ENCODE measurements at regions not wholly inside any gene's neighbourhood (a gene's known extent, or its start where the extent isn't known, plus 50 kb on each side); places are given as distances from the start of the nearest gene placed in this dataset.

DNA sequence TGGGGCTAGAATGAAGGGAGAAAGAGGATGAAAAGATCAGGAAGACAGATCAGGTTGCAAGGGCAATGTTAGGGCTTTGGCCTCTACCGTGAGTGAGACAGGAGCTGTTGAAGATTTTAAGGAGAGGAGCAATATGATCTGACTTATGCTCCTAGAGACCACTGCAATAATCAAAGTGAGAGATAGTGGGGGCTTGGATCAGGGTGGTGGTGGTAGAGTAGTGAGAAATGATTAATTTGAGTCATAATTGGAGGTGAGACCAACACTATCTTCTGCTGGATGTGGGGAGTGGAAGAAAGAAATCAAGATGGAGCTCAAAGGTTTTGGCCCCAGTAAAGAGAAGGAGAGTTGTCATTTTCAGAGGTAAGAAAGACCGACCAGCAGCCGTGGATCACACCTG, 140.7 kb upstream of the TMEM170B start:
- no peak overlapping the region for H3K9ac ChIP-seq (ENCODE audit: low read length in 2 of 2)
- H3K27me3 ChIP-seq (ENCODE audit: control insufficient read depth in 1 of 2, insufficient read depth in 2 of 2, low read length in 2 of 2) = no peaks in the 10 kb centered on the region

GRCh38 chr6:11393713-11394627, 143.6 kb upstream of the TMEM170B start:
- H3K4me1 ChIP-seq (ENCODE audit: control insufficient read depth, insufficient read depth, low read length) = no peaks in the 10 kb centered on the region
- no peak overlapping the region for H3K4me3 ChIP-seq (ENCODE audit: low read length in 2 of 2)
- no peaks in the 10 kb centered on the region for H3K9me3 ChIP-seq (ENCODE audit: control insufficient read depth in 2 of 2, low read length in 2 of 2)
- H3K27ac ChIP-seq (ENCODE audit: low read length) = no peak overlapping the region
- no peaks in the 10 kb centered on the region for H3K27me3 ChIP-seq (ENCODE audit: control insufficient read depth in 1 of 2, insufficient read depth in 2 of 2, low read length in 2 of 2)
- no peak overlapping the region for H3K9ac ChIP-seq (ENCODE audit: low read length in 2 of 2)
- H3K36me3 ChIP-seq (ENCODE audit: control insufficient read depth in 2 of 2, insufficient read depth in 2 of 2, low read length in 2 of 2) = no peaks in the 10 kb centered on the region

More for the DNA sequence above, 140.7 kb upstream of the TMEM170B start:
- Histone ChIP-seq H3K4me1 (ENCODE audit: control insufficient read depth, insufficient read depth, low read length) (no peaks in the 10 kb centered on the region), H3K9me3 (ENCODE audit: control insufficient read depth in 2 of 2, low read length in 2 of 2) (no peaks in the 10 kb centered on the region), H3K4me3 (ENCODE audit: low read length in 2 of 2) (no peak overlapping the region), H3K27ac (ENCODE audit: low read length) (no peak overlapping the region), H3K36me3 (ENCODE audit: control insufficient read depth in 2 of 2, insufficient read depth in 2 of 2, low read length in 2 of 2) (no peaks in the 10 kb centered on the region)

DNA sequence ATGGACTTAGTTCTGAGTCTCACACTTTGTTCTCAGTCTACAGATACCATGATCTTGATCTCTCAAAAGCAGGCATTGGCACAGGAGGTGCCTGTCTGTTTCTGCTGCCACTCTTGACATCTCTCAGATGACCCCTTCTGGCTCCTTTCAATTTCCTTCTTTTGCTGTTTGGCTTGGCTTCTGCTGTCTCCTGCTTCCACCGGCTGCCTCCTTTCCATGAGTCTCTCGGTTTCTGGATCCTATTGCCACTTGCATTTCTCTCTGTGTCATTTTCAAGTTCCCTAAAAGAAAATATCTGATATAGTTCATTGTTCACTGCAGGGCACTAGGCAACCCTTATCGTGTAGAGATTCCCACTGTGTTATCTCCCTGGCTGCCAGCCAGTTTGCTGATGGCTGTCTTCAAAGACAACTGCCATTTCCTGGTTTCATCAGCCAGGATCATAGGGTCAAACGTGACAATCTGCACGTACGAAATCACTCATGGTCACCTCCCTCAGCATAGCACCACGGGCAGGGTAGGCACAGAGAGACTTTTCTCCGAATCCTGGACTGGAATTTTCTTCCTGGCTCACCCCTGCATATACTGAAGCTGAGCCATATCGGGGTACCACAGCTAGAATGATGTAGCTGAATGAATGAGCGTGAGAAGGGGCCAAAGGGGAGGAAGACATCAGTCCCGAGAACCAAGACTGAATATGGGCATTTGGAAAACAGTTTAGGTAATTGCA, 144.6 kb upstream of the TMEM170B start:
- H3K9ac ChIP-seq (ENCODE audit: low read length in 2 of 2) = no peak overlapping the region
- H3K27me3 ChIP-seq (ENCODE audit: control insufficient read depth in 1 of 2, insufficient read depth in 2 of 2, low read length in 2 of 2) = no peaks in the 10 kb centered on the region
- H3K9me3 ChIP-seq (ENCODE audit: control insufficient read depth in 2 of 2, low read length in 2 of 2) = no peaks in the 10 kb centered on the region
- no peak overlapping the region for H3K4me3 ChIP-seq (ENCODE audit: low read length in 2 of 2)
- no peak overlapping the region for H3K27ac ChIP-seq (ENCODE audit: low read length)
- H3K4me1 ChIP-seq (ENCODE audit: control insufficient read depth, insufficient read depth, low read length) = no peaks in the 10 kb centered on the region
- no peaks in the 10 kb centered on the region for H3K36me3 ChIP-seq (ENCODE audit: control insufficient read depth in 2 of 2, insufficient read depth in 2 of 2, low read length in 2 of 2)

DNA sequence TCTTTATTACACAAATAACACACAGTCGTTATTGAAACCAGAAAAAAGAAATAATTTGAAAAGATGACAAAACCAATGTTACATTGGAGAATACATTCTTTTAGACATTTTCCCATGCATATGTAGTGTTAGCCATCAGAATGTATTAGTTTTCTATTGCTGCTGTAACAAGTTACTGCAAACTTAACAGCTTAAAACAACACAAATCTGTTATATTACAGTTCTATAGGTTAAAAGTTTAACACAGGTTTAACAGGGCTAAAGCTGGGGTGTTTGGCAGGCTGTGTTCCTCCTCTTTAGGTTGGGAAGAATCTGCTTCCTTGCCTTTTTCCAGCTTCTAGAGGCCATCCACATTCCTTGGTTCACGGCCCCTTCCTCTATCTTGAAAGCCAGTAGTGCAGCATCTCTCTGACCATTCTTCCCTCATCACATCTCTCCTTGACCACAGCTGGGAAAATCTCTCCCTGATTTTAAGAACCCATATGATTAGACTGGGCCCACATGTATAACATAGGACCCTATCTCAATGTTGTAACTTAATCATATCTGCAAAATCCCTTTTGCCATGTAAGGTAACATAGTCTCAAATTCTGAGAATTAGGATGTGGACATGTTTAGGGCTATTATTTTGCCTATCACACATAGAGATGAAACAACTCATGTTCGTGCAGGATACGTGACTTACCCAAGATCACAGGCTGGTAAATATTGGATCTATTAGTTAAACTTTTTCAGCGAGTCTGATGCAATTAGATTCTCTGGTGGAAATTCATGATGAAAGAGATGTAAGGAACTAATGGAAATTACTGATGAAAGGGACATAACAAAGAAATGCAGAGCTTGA, 145.4 kb upstream of the TMEM170B start:
- Histone ChIP-seq H3K9ac (ENCODE audit: low read length in 2 of 2) (no peak overlapping the region), H3K4me3 (ENCODE audit: low read length in 2 of 2) (no peak overlapping the region), H3K9me3 (ENCODE audit: control insufficient read depth in 2 of 2, low read length in 2 of 2) (no peaks in the 10 kb centered on the region), H3K4me1 (ENCODE audit: control insufficient read depth, insufficient read depth, low read length) (no peaks in the 10 kb centered on the region), H3K36me3 (ENCODE audit: control insufficient read depth in 2 of 2, insufficient read depth in 2 of 2, low read length in 2 of 2) (no peaks in the 10 kb centered on the region), H3K27ac (ENCODE audit: low read length) (no peak overlapping the region), H3K27me3 (ENCODE audit: control insufficient read depth in 1 of 2, insufficient read depth in 2 of 2, low read length in 2 of 2) (no peaks in the 10 kb centered on the region)

DNA sequence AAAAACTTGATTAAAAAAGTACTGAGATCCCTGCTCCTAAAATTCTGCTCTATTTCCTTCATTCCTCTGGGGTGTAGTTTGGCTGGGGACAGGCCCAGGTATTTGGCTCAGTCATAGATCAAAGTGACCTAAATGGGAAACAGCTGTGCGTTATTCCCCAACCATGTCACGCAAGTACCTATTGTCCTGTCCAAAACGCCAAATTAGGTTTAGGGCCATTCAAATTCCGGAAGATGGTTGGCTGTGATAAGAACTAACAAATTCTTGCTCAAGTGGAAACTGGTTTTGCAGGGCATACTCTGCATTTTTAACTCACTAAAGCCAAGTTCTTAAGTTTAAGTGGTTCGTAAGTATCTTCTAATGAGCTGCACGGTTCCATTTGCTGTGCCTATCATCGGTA, 147.6 kb upstream of the TMEM170B start:
- no peaks in the 10 kb centered on the region for H3K27me3 ChIP-seq (ENCODE audit: control insufficient read depth in 1 of 2, insufficient read depth in 2 of 2, low read length in 2 of 2)
- H3K4me1 ChIP-seq (ENCODE audit: control insufficient read depth, insufficient read depth, low read length) = no peaks in the 10 kb centered on the region
- H3K9ac ChIP-seq (ENCODE audit: low read length in 2 of 2) = no peak overlapping the region
- no peaks in the 10 kb centered on the region for H3K36me3 ChIP-seq (ENCODE audit: control insufficient read depth in 2 of 2, insufficient read depth in 2 of 2, low read length in 2 of 2)
- H3K9me3 ChIP-seq (ENCODE audit: control insufficient read depth in 2 of 2, low read length in 2 of 2) = no peaks in the 10 kb centered on the region
- no peak overlapping the region for H3K4me3 ChIP-seq (ENCODE audit: low read length in 2 of 2)
- no peak overlapping the region for H3K27ac ChIP-seq (ENCODE audit: low read length)

DNA sequence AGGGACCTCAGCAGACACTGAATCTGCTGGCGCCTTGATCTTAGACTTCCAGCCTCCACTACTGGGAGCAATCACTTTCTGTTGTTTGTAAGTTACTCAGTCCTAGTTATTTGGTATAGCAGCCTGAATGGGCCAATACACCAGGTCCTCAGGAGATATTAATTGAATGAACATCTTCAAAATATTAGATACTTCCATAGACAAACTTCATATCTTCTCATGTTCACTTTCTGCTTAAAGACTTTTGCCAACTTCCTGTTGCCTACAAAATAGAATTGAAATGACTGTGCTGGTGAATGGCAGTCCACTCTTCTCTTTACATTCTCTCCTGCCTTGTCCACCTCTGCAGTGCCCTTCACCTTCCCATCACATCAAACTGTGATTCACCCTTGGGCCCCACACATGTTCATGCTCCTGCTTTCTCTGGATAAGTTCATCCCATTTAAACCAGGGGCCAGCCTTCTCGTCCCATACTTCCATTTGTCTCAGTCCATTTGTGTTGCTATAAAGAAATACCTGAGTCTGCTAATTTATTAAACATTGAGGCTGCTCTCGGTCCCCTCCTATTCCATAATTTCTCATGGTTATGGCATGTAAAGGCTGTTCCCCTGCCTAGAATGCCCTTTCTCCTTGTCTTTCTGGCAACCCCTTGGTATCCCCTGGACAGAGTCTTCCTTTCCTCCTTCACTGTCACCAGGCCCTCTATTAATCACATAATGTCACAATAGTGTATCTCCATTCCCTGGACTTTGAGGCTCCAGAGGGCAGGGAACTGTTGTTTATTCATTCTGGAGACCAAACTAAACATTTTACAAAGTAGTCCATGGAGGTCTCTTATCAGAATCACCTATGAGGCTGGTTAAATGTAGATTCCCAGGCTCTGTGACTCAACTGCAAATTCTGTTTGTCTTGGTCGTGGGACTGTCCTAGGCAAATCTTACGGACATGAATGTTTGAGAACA, 148.3 kb upstream of the TMEM170B start:
- no peaks in the 10 kb centered on the region for H3K9me3 ChIP-seq (ENCODE audit: control insufficient read depth in 2 of 2, low read length in 2 of 2)
- H3K4me3 ChIP-seq (ENCODE audit: low read length in 2 of 2) = no peak overlapping the region
- H3K27me3 ChIP-seq (ENCODE audit: control insufficient read depth in 1 of 2, insufficient read depth in 2 of 2, low read length in 2 of 2) = no peaks in the 10 kb centered on the region
- H3K36me3 ChIP-seq (ENCODE audit: control insufficient read depth in 2 of 2, insufficient read depth in 2 of 2, low read length in 2 of 2) = no peaks in the 10 kb centered on the region
- H3K9ac ChIP-seq (ENCODE audit: low read length in 2 of 2) = no peak overlapping the region
- no peaks in the 10 kb centered on the region for H3K4me1 ChIP-seq (ENCODE audit: control insufficient read depth, insufficient read depth, low read length)
- no peak overlapping the region for H3K27ac ChIP-seq (ENCODE audit: low read length)

DNA sequence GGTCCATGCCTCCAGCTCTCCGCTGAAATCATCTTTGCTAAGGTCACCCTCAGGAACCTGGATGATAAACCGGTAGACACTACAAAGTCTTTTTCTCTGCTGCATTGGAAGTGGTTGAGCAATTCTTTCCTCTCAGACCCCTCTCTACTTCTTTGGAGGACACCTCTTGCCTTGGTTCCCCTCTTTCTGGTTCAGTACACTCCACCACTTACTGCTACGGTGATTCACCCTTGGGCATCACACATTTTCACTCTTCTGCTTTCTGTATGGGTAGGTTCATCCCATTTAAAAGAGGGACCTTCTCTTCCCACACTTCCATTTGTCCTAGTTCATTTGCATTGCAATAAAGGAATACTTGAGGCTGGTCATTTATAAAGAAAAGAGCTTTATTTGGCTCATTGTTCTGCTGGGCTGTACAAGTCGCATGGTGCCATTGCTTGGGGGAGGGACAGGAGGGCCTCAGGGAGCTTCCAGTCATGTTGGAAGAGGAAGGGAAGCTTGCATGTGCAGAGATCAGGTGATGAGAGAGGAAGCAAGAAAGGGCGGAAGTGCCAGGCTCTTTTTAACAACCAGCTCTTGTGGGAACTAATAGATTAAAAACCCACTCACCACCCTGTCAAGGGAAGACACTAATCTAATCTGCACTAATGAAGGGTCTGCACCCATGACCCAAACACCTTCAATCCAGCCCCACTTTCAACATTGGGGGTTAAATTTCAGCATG, 149.7 kb upstream of the TMEM170B start:
- Histone ChIP-seq H3K9me3 (ENCODE audit: control insufficient read depth in 2 of 2, low read length in 2 of 2) (no peaks in the 10 kb centered on the region), H3K4me1 (ENCODE audit: control insufficient read depth, insufficient read depth, low read length) (no peaks in the 10 kb centered on the region), H3K27me3 (ENCODE audit: control insufficient read depth in 1 of 2, insufficient read depth in 2 of 2, low read length in 2 of 2) (no peaks in the 10 kb centered on the region), H3K9ac (ENCODE audit: low read length in 2 of 2) (no peak overlapping the region), H3K36me3 (ENCODE audit: control insufficient read depth in 2 of 2, insufficient read depth in 2 of 2, low read length in 2 of 2) (no peaks in the 10 kb centered on the region), H3K27ac (ENCODE audit: low read length) (no peak overlapping the region), H3K4me3 (ENCODE audit: low read length in 2 of 2) (no peak overlapping the region)

DNA sequence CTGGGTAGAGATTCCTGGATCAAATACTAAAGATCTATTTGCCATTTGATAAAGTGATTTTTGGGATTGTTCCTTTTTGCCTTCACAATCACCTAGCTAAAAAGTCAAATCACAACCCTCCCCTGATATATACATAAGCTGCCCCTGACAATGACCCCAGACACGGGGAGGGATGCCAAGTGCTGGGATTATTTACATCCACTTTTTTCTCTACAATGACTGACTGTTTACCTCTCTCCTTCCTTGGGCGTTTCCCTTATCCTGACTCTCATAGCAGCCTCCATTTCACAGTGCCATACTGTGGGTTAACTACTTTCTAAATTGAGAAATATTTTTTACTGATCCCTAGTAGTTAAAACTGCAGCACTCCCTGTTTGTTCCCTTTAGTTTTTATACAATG, 150.8 kb upstream of the TMEM170B start:
- H3K4me3 ChIP-seq (ENCODE audit: low read length in 2 of 2) = no peak overlapping the region
- H3K9me3 ChIP-seq (ENCODE audit: control insufficient read depth in 2 of 2, low read length in 2 of 2) = no peaks in the 10 kb centered on the region
- no peak overlapping the region for H3K9ac ChIP-seq (ENCODE audit: low read length in 2 of 2)
- no peaks in the 10 kb centered on the region for H3K36me3 ChIP-seq (ENCODE audit: control insufficient read depth in 2 of 2, insufficient read depth in 2 of 2, low read length in 2 of 2)
- no peaks in the 10 kb centered on the region for H3K4me1 ChIP-seq (ENCODE audit: control insufficient read depth, insufficient read depth, low read length)
- H3K27ac ChIP-seq (ENCODE audit: low read length) = no peak overlapping the region
- H3K27me3 ChIP-seq (ENCODE audit: control insufficient read depth in 1 of 2, insufficient read depth in 2 of 2, low read length in 2 of 2) = no peaks in the 10 kb centered on the region

- no peaks in the 10 kb centered on the region for H3K9me3 ChIP-seq (ENCODE audit: control insufficient read depth in 2 of 2, low read length in 2 of 2)
- no peaks in the 10 kb centered on the region for H3K36me3 ChIP-seq (ENCODE audit: control insufficient read depth in 2 of 2, insufficient read depth in 2 of 2, low read length in 2 of 2)
- no peak overlapping the region for H3K9ac ChIP-seq (ENCODE audit: low read length in 2 of 2)
- H3K27ac ChIP-seq (ENCODE audit: low read length) = no peak overlapping the region
- H3K4me3 ChIP-seq (ENCODE audit: low read length in 2 of 2) = no peak overlapping the region
- H3K27me3 ChIP-seq (ENCODE audit: control insufficient read depth in 1 of 2, insufficient read depth in 2 of 2, low read length in 2 of 2) = no peaks in the 10 kb centered on the region
- no peaks in the 10 kb centered on the region for H3K4me1 ChIP-seq (ENCODE audit: control insufficient read depth, insufficient read depth, low read length)
Observed at GRCh38 chr6:11386323-11386722, 151.2 kb upstream of the TMEM170B start.
